H1 (cell line): ENCODE measurements at regions not wholly inside any gene's neighbourhood (a gene's known extent, or its start where the extent isn't known, plus 50 kb on each side); places are given as distances from the start of the nearest gene placed in this dataset.

Experiments
- CHD7 ChIP-seq: fragments of 300-600 bp; sonication (generic); IDR thresholded peaks from 2 replicates; pipeline ENCODE4 v1.7.1; 2012; ENCODE audit warnings: low read length, moderate library complexity, mild to moderate bottlenecking, inconsistent platforms; ENCODE audit not compliant: insufficient replicate concordance
- E2F6 ChIP-seq: IDR thresholded peaks from 2 replicates; pipeline ENCODE4 v1.6.1; 2012; ENCODE audit warnings: inconsistent platforms
- HDAC2 ChIP-seq, 2 experiments: fragments of 300-600 bp in 1 of 2; sonication (generic) in 1 of 2; IDR thresholded peaks; 2 replicates each; pipeline ENCODE4 v1.6.1; 2011 to 2012; ENCODE audit warnings: low read depth in 2 of 2, low read length in 2 of 2, mild to moderate bottlenecking in 2 of 2, moderate library complexity in 2 of 2, borderline replicate concordance in 1 of 2, inconsistent platforms in 1 of 2
- RAD21 ChIP-seq, 2 experiments: IDR thresholded peaks in 1 of 2; conservative IDR thresholded peaks in 1 of 2; 2 replicates each; pipeline ENCODE4 v1.6.1; 2011; ENCODE audit warnings: low read depth in 2 of 2, low read length in 2 of 2, improper control_type of control experiment in 1 of 2, inconsistent platforms in 1 of 2, mild to moderate bottlenecking in 1 of 2, moderate library complexity in 1 of 2
- RBBP5 ChIP-seq: IDR thresholded peaks from 2 replicates; pipeline ENCODE4 v1.7.1; 2012; ENCODE audit warnings: low read depth, mild to moderate bottlenecking, inconsistent platforms, low read length, moderate library complexity, borderline replicate concordance
- SRF ChIP-seq: IDR thresholded peaks from 2 replicates; pipeline ENCODE4 v1.6.1; 2011; ENCODE audit warnings: mild to moderate bottlenecking, low read depth, low read length, moderate library complexity
- TCF12 ChIP-seq: IDR thresholded peaks from 2 replicates; pipeline ENCODE4 v1.6.1; 2011; ENCODE audit warnings: low read depth, mild to moderate bottlenecking, low read length
- ZNF274 ChIP-seq: IDR thresholded peaks from 2 replicates; pipeline ENCODE4 v1.7.0; 2012; ENCODE audit warnings: low read length, borderline replicate concordance; ENCODE audit errors: extremely low read depth

GRCh38 chr9:135216791-135217441 is 129.4 kb downstream of the OLFM1 start (continued):
- no peak for TF ChIP-seq CHD7
- TF ChIP-seq ZNF274, result no peak
- TF ChIP-seq HDAC2 (IDR thresholded peaks at IDR 0.05; ENCODE audit: borderline replicate concordance in 1 of 2, low read depth in 2 of 2, low read length in 2 of 2), result no peak
- no peak for TF ChIP-seq TCF12
- no peak for TF ChIP-seq RAD21 (IDR thresholded peaks at IDR 0.05 in 1 of 2, conservative IDR thresholded peaks at IDR 0.05 in 1 of 2; ENCODE audit: low read depth in 2 of 2, low read length in 2 of 2)
- TF ChIP-seq RBBP5, result no peak
- TF ChIP-seq SRF, result no peak
- TF ChIP-seq E2F6, result peak; percentile 28; the same call in 1 of the 2 replicates
- TF ChIP-seq, all 59 proteins: peak for 2
